ENCODE measurements at regions not wholly inside any gene's neighbourhood (a gene's known extent, or its start where the extent isn't known, plus 50 kb on each side); places are given as distances from the start of the nearest gene placed in this dataset.

DNA sequence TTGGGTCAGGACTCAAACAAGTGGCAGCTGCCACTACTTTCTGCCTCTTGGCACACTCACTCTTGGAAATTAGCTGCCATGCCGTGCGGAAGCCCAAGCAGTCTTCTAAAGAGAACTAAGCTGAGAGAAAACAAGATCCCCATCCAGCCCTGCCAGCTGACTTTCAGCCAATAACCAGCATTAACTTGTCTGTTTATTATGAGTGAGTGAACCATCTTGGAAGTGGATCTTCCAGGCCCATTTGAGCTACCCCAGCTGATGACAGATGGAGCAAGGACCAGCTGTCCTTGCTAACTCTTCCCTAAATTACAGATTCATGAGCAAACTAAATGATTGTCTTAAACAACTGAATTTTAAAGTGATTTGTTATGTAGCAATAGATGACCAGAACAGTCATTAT is 73.9 kb upstream of the RBM24 start:
- TF ChIP-seq, protein P1, sequence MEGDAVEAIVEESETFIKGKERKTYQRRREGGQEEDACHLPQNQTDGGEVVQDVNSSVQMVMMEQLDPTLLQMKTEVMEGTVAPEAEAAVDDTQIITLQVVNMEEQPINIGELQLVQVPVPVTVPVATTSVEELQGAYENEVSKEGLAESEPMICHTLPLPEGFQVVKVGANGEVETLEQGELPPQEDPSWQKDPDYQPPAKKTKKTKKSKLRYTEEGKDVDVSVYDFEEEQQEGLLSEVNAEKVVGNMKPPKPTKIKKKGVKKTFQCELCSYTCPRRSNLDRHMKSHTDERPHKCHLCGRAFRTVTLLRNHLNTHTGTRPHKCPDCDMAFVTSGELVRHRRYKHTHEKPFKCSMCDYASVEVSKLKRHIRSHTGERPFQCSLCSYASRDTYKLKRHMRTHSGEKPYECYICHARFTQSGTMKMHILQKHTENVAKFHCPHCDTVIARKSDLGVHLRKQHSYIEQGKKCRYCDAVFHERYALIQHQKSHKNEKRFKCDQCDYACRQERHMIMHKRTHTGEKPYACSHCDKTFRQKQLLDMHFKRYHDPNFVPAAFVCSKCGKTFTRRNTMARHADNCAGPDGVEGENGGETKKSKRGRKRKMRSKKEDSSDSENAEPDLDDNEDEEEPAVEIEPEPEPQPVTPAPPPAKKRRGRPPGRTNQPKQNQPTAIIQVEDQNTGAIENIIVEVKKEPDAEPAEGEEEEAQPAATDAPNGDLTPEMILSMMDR (IDR thresholded peaks at IDR 0.05) = no peak
- TF ChIP-seq POLR2A (IDR thresholded peaks at IDR 0.05) (no peak), EP300 (IDR thresholded peaks at IDR 0.05) (no peak), POLR2AphosphoS5 (IDR thresholded peaks at IDR 0.05) (no peak)
